Cardiac fibroblast (primary cell): ENCODE measurements at regions not wholly inside any gene's neighbourhood (a gene's known extent, or its start where the extent isn't known, plus 50 kb on each side); places are given as distances from the start of the nearest gene placed in this dataset.
"Not testable (repeated sequence)": the region's sequence is repeated elsewhere in the genome, so short reads cannot be mapped to it uniquely, and the experiment has no call there.

ENCODE experiments used
- DNase-seq, 2 donors: peaks; one replicate each; pipeline versions ENCODE4 v3.0.0 to v3.0.0-alpha.2; 2010; ENCODE audit warnings: low read depth in 2 of 2
- H3K4me3 ChIP-seq, 2 donors: replicated peaks in 1 of 2; 1 replicate in 1 of 2; 2 replicates in 1 of 2; pipeline ENCODE4 v1.5.1; 2011; ENCODE audit warnings: low read depth in 2 of 2, low read length in 2 of 2, mild to moderate bottlenecking in 2 of 2, moderate library complexity in 1 of 2
- TF ChIP-seq, protein P1 (sequence below): IDR thresholded peaks from one replicate; pipeline ENCODE4 v1.5.1; 2011; ENCODE audit warnings: low read depth, mild to moderate bottlenecking, low read length, inconsistent platforms

DNA sequence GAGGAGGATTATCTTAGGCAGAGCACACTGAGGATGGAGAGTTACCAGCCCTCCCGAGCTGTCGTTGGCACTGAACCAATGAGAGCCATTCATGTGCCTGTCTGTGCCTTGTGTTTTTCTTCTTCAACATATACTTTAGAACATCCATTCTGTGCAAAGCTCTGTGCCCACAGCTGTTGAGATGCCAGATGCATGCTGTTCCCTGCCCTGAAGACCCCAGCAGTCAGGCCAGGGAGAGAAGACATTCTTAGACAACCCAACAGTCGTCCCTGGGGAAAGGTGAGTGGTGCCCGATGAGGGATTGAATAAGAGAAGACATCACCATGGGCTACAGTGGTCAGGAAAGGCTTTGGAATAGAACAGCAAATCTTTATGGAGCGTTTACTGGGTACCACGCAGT is 114.1 kb downstream of the NRN1 start:
- DNase-seq, result no peak
- no peak overlapping the region for H3K4me3 ChIP-seq
- TF ChIP-seq, protein P1, sequence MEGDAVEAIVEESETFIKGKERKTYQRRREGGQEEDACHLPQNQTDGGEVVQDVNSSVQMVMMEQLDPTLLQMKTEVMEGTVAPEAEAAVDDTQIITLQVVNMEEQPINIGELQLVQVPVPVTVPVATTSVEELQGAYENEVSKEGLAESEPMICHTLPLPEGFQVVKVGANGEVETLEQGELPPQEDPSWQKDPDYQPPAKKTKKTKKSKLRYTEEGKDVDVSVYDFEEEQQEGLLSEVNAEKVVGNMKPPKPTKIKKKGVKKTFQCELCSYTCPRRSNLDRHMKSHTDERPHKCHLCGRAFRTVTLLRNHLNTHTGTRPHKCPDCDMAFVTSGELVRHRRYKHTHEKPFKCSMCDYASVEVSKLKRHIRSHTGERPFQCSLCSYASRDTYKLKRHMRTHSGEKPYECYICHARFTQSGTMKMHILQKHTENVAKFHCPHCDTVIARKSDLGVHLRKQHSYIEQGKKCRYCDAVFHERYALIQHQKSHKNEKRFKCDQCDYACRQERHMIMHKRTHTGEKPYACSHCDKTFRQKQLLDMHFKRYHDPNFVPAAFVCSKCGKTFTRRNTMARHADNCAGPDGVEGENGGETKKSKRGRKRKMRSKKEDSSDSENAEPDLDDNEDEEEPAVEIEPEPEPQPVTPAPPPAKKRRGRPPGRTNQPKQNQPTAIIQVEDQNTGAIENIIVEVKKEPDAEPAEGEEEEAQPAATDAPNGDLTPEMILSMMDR, result no peak

DNA sequence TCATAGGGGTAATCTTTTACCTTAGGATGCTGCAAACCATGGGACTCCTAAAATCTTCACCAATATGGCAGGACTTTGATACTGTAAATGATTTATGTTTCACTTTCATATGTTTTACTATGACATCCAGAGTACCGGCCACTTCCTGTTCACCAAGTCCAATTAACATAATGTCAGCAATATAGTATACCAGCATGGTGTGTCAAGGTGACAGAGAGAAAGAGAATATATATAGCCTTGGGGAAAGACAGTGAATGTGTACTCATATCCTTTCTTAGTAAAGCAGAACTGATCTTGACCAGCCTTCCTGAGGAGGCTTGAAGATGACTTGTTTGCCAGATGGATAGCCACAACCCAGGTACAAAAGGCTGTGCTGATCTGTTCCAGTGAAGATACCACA is 127.9 kb downstream of the NRN1 start:
- no peak overlapping the region for H3K4me3 ChIP-seq
- TF ChIP-seq, protein P1, result no peak
- DNase-seq, result no peak

DNA sequence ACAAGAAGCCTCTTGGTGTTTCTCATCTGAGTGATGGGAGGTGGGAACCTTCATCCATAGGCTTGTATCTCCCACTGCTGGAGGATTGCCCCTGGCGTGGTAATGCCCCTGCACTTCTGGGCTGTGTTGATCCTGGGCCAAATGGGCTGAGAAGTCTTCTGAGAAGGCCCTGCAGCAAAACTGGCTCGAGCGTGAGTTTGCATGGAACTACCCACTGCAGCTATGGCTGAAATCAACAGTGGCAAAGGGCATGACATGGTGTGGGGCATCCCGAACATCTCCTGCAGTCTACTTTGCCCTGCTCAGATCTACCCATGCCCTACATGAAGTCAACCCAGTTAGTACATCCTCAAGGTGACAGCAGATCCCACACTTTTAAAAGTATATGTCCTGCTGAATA is 130.6 kb downstream of the NRN1 start:
- TF ChIP-seq, protein P1, result no peak
- no peak overlapping the region for H3K4me3 ChIP-seq
- DNase-seq, result no peak

DNA sequence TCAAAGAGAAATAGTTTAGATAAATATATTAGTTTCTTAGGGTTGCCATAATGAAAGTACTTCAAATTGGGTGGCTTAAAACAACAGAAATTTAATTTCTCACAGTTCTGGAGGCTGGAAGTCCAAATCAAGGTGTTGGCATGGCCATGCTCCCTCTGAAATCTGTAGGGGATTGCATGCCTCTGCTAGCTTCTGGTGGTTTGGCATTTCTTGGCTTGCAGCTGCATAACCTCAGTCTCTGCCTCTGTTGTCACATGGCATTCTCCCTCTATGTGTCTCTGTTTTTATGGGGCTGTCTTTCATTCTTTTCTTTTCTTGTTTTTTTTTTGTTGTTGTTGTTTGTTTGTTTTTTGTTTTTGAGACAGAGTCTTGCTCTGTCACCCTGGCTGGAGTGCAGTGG is 132.7 kb downstream of the NRN1 start:
- DNase-seq, H3K4me3 ChIP-seq: not testable (repeated sequence)

DNA sequence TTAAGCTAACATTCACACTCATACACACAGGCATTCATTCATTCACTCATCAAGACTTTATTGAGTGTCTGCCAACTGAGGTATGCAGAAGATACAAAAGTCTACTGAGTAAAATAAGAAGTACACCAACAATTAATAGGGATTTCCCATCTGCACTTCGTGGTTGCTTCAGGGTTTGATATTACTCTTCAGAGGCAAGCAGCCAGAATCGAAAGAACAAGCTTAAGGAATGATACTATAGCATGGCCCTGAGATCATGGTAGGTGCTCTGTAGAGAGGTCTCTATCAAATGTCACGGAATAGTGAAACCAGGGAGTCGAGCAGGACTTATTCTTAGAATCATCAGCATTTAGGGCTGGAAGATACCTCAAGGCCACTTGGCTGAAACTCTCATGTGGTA is 135.4 kb downstream of the NRN1 start:
- DNase-seq, result no peak
- TF ChIP-seq, protein P1, result no peak
- no peak overlapping the region for H3K4me3 ChIP-seq

DNA sequence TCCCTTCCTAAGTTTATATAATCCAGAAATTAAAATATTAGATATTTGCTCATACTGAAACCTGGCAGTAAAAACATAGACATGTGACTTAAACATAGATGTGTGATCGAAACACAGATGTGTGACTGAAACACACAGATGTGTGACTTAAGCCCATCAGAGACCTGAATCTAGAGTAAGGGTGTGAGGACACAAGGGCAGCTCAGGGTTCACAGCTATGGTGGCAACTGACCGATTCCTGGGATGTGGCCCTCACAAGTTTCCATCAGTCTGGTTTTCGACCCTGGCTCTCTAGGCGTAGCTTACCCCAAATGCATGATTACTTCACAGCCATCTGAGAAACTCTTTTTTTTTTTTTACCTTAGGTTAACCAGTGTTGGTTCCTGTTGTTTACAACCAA is 137.0 kb downstream of the NRN1 start:
- TF ChIP-seq, protein P1, result no peak
- DNase-seq, result no peak
- H3K4me3 ChIP-seq, result no peak overlapping the region

DNA sequence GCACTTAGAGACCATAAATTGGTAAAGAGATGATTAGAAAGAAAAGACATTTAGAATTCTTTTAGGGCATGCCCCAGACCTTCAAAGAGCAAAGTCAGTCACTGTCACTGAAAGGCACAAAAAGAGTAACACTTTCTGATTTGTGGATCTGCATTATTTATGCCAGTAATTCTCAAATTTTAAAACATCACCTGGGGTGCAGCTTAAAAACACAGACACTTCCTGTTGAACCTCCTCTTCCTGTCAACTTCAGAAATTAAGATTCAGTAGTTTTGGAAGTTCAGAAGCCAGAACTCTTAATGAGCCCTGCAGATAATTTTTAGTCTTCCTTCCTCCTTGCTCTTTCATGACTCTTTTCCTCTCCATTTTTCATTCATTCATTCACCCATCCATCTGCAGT is 137.5 kb downstream of the NRN1 start:
- no peak overlapping the region for H3K4me3 ChIP-seq
- no peak for DNase-seq
- TF ChIP-seq, protein P1, result no peak
